MM.1S (cell line): ENCODE measurements at regions not wholly inside any gene's neighbourhood (a gene's known extent, or its start where the extent isn't known, plus 50 kb on each side); places are given as distances from the start of the nearest gene placed in this dataset.
"Not testable (repeated sequence)": the region's sequence is repeated elsewhere in the genome, so short reads cannot be mapped to it uniquely, and the experiment has no call there.

Experiments
- DNase-seq: peaks from one replicate; pipeline ENCODE4 v3.0.0-alpha.2; 2015
- H2AFZ ChIP-seq: fragments of 300-600 bp; sonication (generic); 2 replicates; pipeline ENCODE4 v1.6.0; 2016; ENCODE audit warnings: antibody characterized with exemption, low read length
- H3F3A ChIP-seq: fragments of 300-600 bp; sonication (generic); 2 replicates; pipeline ENCODE4 v1.6.1; 2016; ENCODE audit warnings: mild to moderate bottlenecking, antibody characterized with exemption, low read length, moderate library complexity, mixed read lengths; ENCODE audit not compliant: insufficient read depth
- H3K27ac ChIP-seq: fragments of 300-600 bp; sonication (generic); 2 replicates; pipeline ENCODE4 v1.5.1; 2016; ENCODE audit warnings: mild to moderate bottlenecking, low read length
- H3K27me3 ChIP-seq: fragments of 300-600 bp; sonication (generic); replicated peaks from 2 replicates; pipeline ENCODE4 v1.6.0; 2016; ENCODE audit warnings: low read length; ENCODE audit not compliant: insufficient read depth
- H3K36me3 ChIP-seq: fragments of 300-600 bp; sonication (generic); replicated peaks from 2 replicates; pipeline ENCODE4 v1.6.1; 2016; ENCODE audit warnings: mild to moderate bottlenecking, low read length, mixed read lengths; ENCODE audit not compliant: insufficient read depth
- H3K4me1 ChIP-seq: fragments of 300-600 bp; sonication (generic); 2 replicates; pipeline ENCODE4 v1.6.1; 2016; ENCODE audit warnings: low read length, mixed read lengths
- H3K4me2 ChIP-seq: fragments of 300-600 bp; sonication (generic); 2 replicates; pipeline ENCODE4 v1.6.0; 2016; ENCODE audit warnings: low read depth, low read length
- H3K4me3 ChIP-seq: fragments of 300-600 bp; sonication (generic); 2 replicates; pipeline ENCODE4 v1.5.1; 2016; ENCODE audit warnings: low read length, mixed read lengths
- H3K79me2 ChIP-seq: fragments of 300-600 bp; sonication (generic); 2 replicates; pipeline ENCODE4 v1.6.1; 2016; ENCODE audit warnings: mixed run types, low read length, mixed read lengths
- H3K9ac ChIP-seq: fragments of 300-600 bp; sonication (generic); 2 replicates; pipeline ENCODE4 v1.6.1; 2016; ENCODE audit warnings: low read length, mixed read lengths
- H3K9me2 ChIP-seq: fragments of 300-600 bp; sonication (generic); replicated peaks from 2 replicates; pipeline ENCODE4 v1.6.1; 2016; ENCODE audit warnings: mild to moderate bottlenecking, low read length, mixed read lengths; ENCODE audit not compliant: insufficient read depth
- H3K9me3 ChIP-seq: fragments of 300-600 bp; sonication (generic); replicated peaks from 2 replicates; pipeline ENCODE4 v1.6.1; 2016; ENCODE audit warnings: mild to moderate bottlenecking, low read length, mixed read lengths; ENCODE audit not compliant: insufficient read depth
- H4K20me1 ChIP-seq: fragments of 300-600 bp; sonication (generic); 2 replicates; pipeline ENCODE4 v1.6.1; 2016; ENCODE audit warnings: mild to moderate bottlenecking, low read length, moderate library complexity, mixed read lengths; ENCODE audit not compliant: insufficient read depth
- TF ChIP-seq, protein P1 (sequence below): fragments of 300-600 bp; sonication (generic); IDR thresholded peaks from 2 replicates; pipeline ENCODE4 v1.5.1; 2016; ENCODE audit warnings: antibody characterized with exemption, low read length, mixed read lengths

DNA sequence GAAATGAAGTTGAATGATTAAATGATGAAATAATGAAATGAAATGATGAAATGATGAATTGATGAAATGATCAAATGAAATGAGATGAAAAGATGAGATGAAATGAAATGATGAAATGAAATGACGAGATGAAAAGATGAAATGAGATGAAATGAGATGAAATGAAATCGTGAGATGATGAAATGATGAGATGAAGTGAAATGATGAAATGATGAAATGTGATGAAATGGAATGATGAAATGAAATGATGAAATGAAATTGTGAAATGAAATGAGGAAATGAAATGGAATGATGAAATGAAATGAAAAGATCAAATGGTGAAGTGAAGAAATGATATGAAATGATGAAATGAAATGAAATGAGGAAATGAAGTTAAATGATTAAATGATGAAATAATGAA, 468.7 kb downstream of the FAM72C start:
- not testable (repeated sequence) for H4K20me1 ChIP-seq, H3K9me2 ChIP-seq, H3K9ac ChIP-seq, H3K4me1 ChIP-seq, H3K27ac ChIP-seq, H2AFZ ChIP-seq, H3K27me3 ChIP-seq, H3K36me3 ChIP-seq, DNase-seq, H3F3A ChIP-seq, H3K4me3 ChIP-seq, H3K9me3 ChIP-seq, H3K79me2 ChIP-seq, H3K4me2 ChIP-seq

DNA sequence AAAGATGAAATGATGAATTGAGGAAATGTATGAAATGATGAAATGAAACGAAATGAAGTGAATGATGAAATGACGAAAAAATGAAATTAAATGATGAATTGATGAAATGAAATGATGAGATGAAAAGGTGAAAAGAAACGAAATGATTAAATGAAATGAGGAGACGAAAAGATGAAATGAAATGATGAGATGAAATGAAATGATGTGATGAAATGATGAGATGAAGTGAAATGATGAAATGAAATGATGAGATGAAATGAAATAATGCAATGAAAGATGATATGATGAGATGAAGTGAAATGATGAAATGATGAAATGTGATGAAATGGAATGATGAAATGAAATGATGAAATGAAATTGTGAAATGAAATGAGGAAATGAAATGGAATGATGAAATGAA, 469.7 kb downstream of the FAM72C start:
- not testable (repeated sequence) for H3K9me2 ChIP-seq, H3K4me1 ChIP-seq, DNase-seq, H4K20me1 ChIP-seq, H2AFZ ChIP-seq, H3K27ac ChIP-seq, H3K9me3 ChIP-seq, H3K4me3 ChIP-seq, H3F3A ChIP-seq, H3K9ac ChIP-seq, H3K4me2 ChIP-seq, H3K79me2 ChIP-seq, H3K27me3 ChIP-seq, H3K36me3 ChIP-seq

DNA sequence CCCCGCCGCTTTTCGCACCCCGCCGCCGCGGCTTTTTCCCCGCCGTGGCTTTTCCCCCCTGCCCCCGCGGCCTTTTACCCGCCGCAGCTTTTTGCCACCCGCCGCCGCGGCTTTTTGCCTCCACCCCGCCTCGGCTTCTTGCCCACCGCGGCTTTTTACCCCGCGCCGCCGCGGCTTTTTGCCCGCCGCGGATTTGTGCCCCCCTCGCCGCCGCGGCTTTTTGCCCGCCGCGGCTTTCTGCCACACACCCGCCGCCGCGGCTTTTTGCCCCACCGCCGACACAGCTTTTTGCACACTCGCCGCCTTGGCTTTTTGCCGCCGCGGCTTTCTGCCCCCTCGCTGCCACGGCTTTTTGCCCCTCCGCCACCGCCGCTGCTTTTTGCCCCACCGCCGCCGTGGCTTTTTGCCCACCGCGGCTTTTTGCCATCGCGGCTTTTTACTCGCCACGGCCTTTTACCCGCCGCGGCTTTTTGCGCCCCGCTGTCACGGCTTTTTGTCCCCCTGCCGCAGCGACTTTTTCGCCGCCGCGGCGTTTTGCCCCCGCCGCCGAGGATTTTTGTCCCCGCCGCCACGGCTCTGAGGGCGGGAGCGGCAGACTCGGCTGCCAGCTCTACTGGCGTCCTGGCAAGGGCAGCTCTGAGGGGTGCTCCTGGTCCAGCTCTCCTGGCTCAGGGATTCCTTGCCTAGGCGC, 473.6 kb downstream of the FAM72C start:
- H3K27me3 ChIP-seq, H3F3A ChIP-seq, H3K4me1 ChIP-seq, H3K9me2 ChIP-seq, H3K79me2 ChIP-seq, H4K20me1 ChIP-seq, H3K27ac ChIP-seq, H3K9me3 ChIP-seq, H3K36me3 ChIP-seq, H3K9ac ChIP-seq: not testable (repeated sequence)
- peak; percentile 6 for DNase-seq
- H3K4me2 ChIP-seq: peak overlapping the region; percentile 78; the same call in 1 of the 2 replicates
- H3K4me3 ChIP-seq: peak overlapping the region; percentile 55
- peak overlapping the region; percentile 77; the same call in 1 of the 2 replicates for H2AFZ ChIP-seq

DNA sequence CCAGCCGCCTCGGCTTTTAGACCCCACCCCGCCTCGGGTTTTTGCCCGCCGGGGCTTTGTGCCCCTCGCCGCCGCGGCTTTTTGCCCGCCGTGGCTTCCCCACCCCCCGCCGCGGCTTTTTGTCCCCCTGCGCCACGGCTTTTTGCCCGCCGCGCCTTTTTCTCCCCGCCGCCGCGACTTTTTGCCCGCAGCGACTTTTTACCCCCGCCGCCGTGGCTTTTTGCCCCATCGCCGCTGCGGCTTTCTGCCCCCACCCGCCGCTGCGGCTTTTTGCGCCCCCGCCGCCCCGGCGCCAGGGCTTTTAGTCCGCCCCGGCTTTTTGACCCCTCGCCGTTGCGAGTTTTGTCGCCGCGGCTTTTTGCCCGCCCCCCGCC, 474.4 kb downstream of the FAM72C start:
- TF ChIP-seq, protein P1, sequence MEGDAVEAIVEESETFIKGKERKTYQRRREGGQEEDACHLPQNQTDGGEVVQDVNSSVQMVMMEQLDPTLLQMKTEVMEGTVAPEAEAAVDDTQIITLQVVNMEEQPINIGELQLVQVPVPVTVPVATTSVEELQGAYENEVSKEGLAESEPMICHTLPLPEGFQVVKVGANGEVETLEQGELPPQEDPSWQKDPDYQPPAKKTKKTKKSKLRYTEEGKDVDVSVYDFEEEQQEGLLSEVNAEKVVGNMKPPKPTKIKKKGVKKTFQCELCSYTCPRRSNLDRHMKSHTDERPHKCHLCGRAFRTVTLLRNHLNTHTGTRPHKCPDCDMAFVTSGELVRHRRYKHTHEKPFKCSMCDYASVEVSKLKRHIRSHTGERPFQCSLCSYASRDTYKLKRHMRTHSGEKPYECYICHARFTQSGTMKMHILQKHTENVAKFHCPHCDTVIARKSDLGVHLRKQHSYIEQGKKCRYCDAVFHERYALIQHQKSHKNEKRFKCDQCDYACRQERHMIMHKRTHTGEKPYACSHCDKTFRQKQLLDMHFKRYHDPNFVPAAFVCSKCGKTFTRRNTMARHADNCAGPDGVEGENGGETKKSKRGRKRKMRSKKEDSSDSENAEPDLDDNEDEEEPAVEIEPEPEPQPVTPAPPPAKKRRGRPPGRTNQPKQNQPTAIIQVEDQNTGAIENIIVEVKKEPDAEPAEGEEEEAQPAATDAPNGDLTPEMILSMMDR: no peak
- Histone ChIP-seq H3K4me2 (peak overlapping the region; percentile 50; the same call in 1 of the 2 replicates), H2AFZ (peak overlapping the region; percentile 35; the same call in 1 of the 2 replicates), H3K9ac (no peak overlapping the region), H3K9me2 (no peaks in the 10 kb centered on the region), H3K9me3 (no peaks in the 10 kb centered on the region), H3K4me1 (no peaks in the 10 kb centered on the region), H3K4me3 (peak overlapping the region; percentile 31; the same call in 1 of the 2 replicates), H4K20me1 (no peaks in the 10 kb centered on the region), H3K79me2 (no peaks in the 10 kb centered on the region), H3F3A (no peaks in the 10 kb centered on the region), H3K27me3 (peaks cover 9% of the 10 kb centered on the region), H3K27ac (no peak overlapping the region), H3K36me3 (no peaks in the 10 kb centered on the region)
- DNase-seq: peak; percentile 5

DNA sequence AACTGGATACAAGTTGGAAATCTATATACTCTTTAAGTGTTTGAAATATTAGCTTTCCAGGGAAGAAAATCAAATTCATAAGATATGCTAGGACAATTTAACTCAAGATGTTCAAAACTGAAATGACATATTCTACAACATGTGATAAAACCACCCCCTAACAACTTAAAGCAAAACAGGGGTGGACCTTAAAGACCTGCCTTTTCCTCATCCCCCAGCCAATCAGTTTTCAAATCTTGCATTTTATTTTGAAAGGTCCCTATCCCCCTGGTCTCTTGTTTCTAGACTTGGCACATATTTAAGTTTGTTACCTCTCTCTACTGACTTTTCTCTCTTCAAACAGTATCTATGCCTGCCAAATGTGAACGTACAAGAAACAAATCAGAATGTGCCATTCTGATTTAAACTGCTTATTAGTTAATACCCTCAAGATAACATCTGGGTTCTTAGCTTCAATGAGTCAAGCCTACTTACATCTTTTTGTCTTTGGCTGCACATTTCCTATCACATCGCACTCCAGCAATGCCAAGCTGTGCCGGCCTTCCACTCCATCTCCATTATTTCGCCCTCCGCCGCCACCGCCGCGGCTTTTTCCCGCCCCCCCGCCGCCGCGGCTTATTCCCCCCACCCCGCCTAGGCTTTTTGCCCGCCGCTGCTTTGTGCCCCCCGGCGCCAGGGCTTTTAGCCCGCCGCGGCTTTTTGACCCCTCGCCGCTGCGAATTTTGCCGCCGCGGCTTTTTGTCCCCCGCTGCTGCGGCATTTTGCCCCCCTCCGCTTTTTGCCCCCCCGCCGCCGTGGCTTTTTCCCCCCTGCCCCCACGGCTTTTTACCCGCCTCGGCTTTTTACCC, 475.0 kb downstream of the FAM72C start:
- DNase-seq, H3K79me2 ChIP-seq, H3K4me1 ChIP-seq, H3K27me3 ChIP-seq, H3K36me3 ChIP-seq, H4K20me1 ChIP-seq, H3K9ac ChIP-seq, H3K27ac ChIP-seq, H3K9me3 ChIP-seq, H3K4me2 ChIP-seq, H3F3A ChIP-seq, H3K4me3 ChIP-seq, H2AFZ ChIP-seq, H3K9me2 ChIP-seq: not testable (repeated sequence)
